ENCODE measurements at regions not wholly inside any gene's neighbourhood (a gene's known extent, or its start where the extent isn't known, plus 50 kb on each side); places are given as distances from the start of the nearest gene placed in this dataset.
"Not testable (repeated sequence)": the region's sequence is repeated elsewhere in the genome, so short reads cannot be mapped to it uniquely, and the experiment has no call there.

DNA sequence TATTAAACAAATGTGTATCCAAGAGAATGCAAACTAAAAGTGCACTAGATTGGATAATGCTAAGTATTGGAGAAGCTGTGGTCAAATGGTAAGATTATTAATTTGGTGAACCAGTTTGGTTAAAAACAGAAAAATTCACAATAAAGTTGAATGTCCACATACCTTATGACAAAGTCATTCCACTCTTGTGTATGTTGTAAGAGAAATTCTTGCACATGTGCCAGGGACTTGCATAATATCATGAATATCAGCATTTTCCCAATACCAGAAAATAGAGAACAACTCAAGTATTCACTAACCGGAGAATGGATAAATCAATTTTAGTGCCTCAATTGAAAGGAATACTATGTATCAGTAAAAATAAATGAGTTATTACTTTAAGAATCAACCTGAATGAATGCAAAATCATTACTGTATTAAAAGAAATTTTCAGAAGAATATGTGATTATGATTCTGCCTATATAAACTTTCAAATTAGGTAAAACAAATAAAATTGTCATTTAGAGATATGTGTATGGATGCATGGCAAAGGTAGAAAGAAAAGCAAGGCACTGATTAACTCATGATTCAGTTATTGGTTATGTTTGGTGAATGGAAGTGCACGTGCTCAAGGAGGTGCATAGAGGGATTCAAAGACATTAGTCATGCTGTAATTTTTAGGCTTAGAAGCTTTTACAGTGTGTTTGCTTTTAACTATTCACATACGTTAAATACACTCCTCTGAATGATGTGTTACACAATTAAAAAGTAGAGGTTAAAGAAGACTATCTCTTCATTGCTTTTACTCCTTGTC lies 217.4 kb upstream of the KCNK2 start:
- Histone ChIP-seq H3K4me2 (no peak overlapping the region), H3K36me3 (ENCODE audit: insufficient read depth) (no peaks in the 10 kb centered on the region), H3K4me3 (IDR thresholded peaks at IDR 0.05; ENCODE audit: insufficient read depth, low read depth, low read length) (no peak overlapping the region), H3K4me1 (ENCODE audit: low read depth, poor library complexity, severe bottlenecking) (no peaks in the 10 kb centered on the region), H3K27ac (no peak overlapping the region), H3K79me2 (ENCODE audit: insufficient read depth, low read depth) (no peaks in the 10 kb centered on the region), H2AFZ (ENCODE audit: low read depth) (no peak overlapping the region), H3K27me3 (ENCODE audit: insufficient read depth, low read depth) (no peaks in the 10 kb centered on the region), H3K9ac (no peak overlapping the region), H4K20me1 (ENCODE audit: insufficient read depth) (no peaks in the 10 kb centered on the region; the same call in 1 of the 2 replicates)
- TF ChIP-seq, protein P1, sequence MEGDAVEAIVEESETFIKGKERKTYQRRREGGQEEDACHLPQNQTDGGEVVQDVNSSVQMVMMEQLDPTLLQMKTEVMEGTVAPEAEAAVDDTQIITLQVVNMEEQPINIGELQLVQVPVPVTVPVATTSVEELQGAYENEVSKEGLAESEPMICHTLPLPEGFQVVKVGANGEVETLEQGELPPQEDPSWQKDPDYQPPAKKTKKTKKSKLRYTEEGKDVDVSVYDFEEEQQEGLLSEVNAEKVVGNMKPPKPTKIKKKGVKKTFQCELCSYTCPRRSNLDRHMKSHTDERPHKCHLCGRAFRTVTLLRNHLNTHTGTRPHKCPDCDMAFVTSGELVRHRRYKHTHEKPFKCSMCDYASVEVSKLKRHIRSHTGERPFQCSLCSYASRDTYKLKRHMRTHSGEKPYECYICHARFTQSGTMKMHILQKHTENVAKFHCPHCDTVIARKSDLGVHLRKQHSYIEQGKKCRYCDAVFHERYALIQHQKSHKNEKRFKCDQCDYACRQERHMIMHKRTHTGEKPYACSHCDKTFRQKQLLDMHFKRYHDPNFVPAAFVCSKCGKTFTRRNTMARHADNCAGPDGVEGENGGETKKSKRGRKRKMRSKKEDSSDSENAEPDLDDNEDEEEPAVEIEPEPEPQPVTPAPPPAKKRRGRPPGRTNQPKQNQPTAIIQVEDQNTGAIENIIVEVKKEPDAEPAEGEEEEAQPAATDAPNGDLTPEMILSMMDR (conservative IDR thresholded peaks at IDR 0.05; ENCODE audit: low read depth, low read length): no peak

DNA sequence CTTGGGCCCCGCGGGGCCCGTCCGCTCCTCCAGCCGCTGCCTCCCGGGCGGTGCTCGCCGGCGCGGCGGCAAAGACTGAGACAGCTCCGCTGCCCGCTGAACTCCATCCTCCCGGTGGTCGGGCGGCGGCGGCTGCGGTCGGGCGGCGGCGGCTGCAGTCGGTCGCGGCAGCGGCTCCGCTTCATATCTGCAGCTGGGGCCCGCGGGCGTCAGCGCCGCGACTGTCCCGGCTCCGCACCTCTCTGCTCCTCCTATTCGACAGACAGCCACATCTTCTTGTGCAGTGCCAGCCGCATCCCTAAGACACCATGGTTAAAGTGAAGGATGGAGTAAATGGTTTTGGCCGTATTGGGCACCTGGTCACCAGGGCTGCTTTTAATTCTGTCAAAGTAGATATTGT lies 212.1 kb upstream of the KCNK2 start:
- not testable (repeated sequence) for H3K4me3 ChIP-seq (IDR thresholded peaks at IDR 0.05; ENCODE audit: insufficient read depth, low read depth, low read length); H3K9ac ChIP-seq; H4K20me1 ChIP-seq (ENCODE audit: insufficient read depth); H3K36me3 ChIP-seq (ENCODE audit: insufficient read depth); H3K79me2 ChIP-seq (ENCODE audit: insufficient read depth, low read depth); H2AFZ ChIP-seq (ENCODE audit: low read depth); H3K4me2 ChIP-seq; H3K4me1 ChIP-seq (ENCODE audit: low read depth, poor library complexity, severe bottlenecking); H3K27me3 ChIP-seq (ENCODE audit: insufficient read depth, low read depth); H3K27ac ChIP-seq

DNA sequence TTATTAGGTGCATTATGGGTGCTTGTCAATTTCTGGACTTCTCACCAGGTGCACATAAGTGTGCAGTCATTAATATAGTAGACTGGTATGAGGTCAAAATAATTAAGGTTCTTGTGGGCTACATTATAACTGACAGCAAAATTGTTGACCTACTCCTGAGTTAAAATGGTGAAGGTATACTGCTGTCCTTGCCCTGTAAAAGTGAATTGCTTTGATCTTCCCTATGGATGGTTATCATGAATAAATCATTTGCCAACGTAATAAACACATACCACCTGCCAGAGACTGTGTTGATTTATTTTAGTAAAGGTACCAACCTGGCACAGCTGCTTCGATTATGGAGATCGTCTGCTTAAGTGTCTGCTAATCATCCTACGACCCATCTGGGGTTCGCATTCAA lies 201.6 kb upstream of the KCNK2 start:
- Histone ChIP-seq H2AFZ (ENCODE audit: low read depth) (no peak overlapping the region), H3K4me3 (IDR thresholded peaks at IDR 0.05; ENCODE audit: insufficient read depth, low read depth, low read length) (no peak overlapping the region)

DNA sequence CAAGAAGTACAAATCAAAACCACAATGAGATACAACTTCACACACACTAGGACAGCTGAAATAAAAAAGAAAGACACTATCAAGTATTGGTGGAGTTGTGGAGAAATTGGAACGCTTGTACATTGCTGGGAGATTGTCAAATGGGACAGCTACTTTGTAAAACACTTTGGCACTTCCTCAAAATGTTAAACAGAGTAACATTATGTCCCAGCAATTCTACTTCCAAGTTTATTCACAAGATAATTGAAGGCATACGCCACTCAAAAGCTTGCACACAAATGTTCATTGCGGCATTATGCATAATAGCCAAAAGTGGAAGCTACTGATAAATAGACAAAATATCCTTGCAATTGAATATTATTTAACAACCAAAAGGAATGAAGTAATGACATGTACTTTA lies 199.9 kb upstream of the KCNK2 start:
- no peak overlapping the region for H3K4me3 ChIP-seq (IDR thresholded peaks at IDR 0.05; ENCODE audit: insufficient read depth, low read depth, low read length)
- H4K20me1 ChIP-seq (ENCODE audit: insufficient read depth): no peaks in the 10 kb centered on the region
- H3K4me1 ChIP-seq (ENCODE audit: low read depth, poor library complexity, severe bottlenecking): no peaks in the 10 kb centered on the region
- no peak overlapping the region for H2AFZ ChIP-seq (ENCODE audit: low read depth)
- no peak overlapping the region for H3K4me2 ChIP-seq
- H3K27me3 ChIP-seq (ENCODE audit: insufficient read depth, low read depth): no peaks in the 10 kb centered on the region
- H3K27ac ChIP-seq: no peak overlapping the region
- no peaks in the 10 kb centered on the region for H3K36me3 ChIP-seq (ENCODE audit: insufficient read depth)
- no peak overlapping the region for H3K9ac ChIP-seq
- TF ChIP-seq, protein P1 (conservative IDR thresholded peaks at IDR 0.05; ENCODE audit: low read depth, low read length): no peak
- no peaks in the 10 kb centered on the region for H3K79me2 ChIP-seq (ENCODE audit: insufficient read depth, low read depth)

More for the DNA sequence above, 201.6 kb upstream of the KCNK2 start:
- H3K4me1 ChIP-seq (ENCODE audit: low read depth, poor library complexity, severe bottlenecking): no peaks in the 10 kb centered on the region
- H3K27me3 ChIP-seq (ENCODE audit: insufficient read depth, low read depth): no peaks in the 10 kb centered on the region
- H3K4me2 ChIP-seq: no peak overlapping the region
- H3K79me2 ChIP-seq (ENCODE audit: insufficient read depth, low read depth): no peaks in the 10 kb centered on the region
- H4K20me1 ChIP-seq (ENCODE audit: insufficient read depth): no peaks in the 10 kb centered on the region
- H3K27ac ChIP-seq: no peak overlapping the region
- TF ChIP-seq, protein P1 (conservative IDR thresholded peaks at IDR 0.05; ENCODE audit: low read depth, low read length): no peak
- no peaks in the 10 kb centered on the region for H3K36me3 ChIP-seq (ENCODE audit: insufficient read depth)
- no peak overlapping the region for H3K9ac ChIP-seq

DNA sequence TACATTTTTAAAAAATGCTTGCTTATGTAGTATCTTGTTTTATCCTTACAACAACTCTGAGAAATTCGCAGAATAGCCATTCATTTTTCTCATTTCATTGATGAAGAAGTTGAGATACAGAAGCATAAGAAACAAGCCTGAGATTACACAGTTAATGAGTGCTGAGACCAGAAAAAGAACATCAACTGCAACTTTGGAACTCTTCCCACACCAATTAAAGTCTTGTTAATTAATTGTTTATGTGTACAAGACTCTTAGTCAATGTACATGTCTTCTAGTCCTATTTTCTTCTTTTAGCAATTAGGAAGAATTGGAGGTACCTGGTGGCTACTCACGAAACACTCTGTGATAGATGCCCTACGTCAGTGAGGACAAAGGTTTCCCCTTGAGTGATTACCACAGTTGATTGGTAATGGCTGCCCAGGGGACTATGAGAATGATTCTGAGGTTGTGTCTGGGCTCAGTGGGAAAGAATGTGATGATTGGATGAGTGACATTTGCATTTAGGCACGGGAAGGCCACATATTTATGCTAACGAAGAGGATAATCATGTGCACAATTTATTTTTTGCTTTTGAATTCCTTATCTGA lies 187.4 kb upstream of the KCNK2 start:
- no peaks in the 10 kb centered on the region for H3K36me3 ChIP-seq (ENCODE audit: insufficient read depth)
- H3K27ac ChIP-seq: no peak overlapping the region
- TF ChIP-seq, protein P1 (conservative IDR thresholded peaks at IDR 0.05; ENCODE audit: low read depth, low read length): no peak
- no peak overlapping the region for H3K4me2 ChIP-seq
- no peaks in the 10 kb centered on the region for H3K79me2 ChIP-seq (ENCODE audit: insufficient read depth, low read depth)
- no peak overlapping the region for H2AFZ ChIP-seq (ENCODE audit: low read depth)
- no peaks in the 10 kb centered on the region for H4K20me1 ChIP-seq (ENCODE audit: insufficient read depth)
- no peak overlapping the region for H3K9ac ChIP-seq
- H3K4me3 ChIP-seq (IDR thresholded peaks at IDR 0.05; ENCODE audit: insufficient read depth, low read depth, low read length): no peak overlapping the region
- H3K4me1 ChIP-seq (ENCODE audit: low read depth, poor library complexity, severe bottlenecking): no peaks in the 10 kb centered on the region
- H3K27me3 ChIP-seq (ENCODE audit: insufficient read depth, low read depth): no peaks in the 10 kb centered on the region
